Lower lobe of right lung (tissue), 2 donors: ENCODE measurements at regions not wholly inside any gene's neighbourhood (a gene's known extent, or its start where the extent isn't known, plus 50 kb on each side); places are given as distances from the start of the nearest gene placed in this dataset.

Experiments
- ATAC-seq, 2 donors: fragments of 200-7000 bp; cut with Tn5 transposase; one replicate each; pipeline ENCODE4 v1.9.1; 2020 to 2022; ENCODE audit warnings: mild to moderate bottlenecking in 2 of 2, moderate library complexity in 2 of 2
- DNase-seq: peaks from one replicate; pipeline ENCODE4 v3.0.0-alpha.2; 2020
- H3K27ac ChIP-seq: fragments of 200-600 bp; one replicate; pipeline ENCODE4 v1.8.0; 2022
- H3K27me3 ChIP-seq: fragments of 200-600 bp; one replicate; pipeline ENCODE4 v1.8.0; 2022; ENCODE audit warnings: low read depth
- H3K36me3 ChIP-seq: fragments of 200-600 bp; one replicate; pipeline ENCODE4 v1.8.0; 2022; ENCODE audit warnings: mild to moderate bottlenecking
- H3K4me1 ChIP-seq: fragments of 200-600 bp; one replicate; pipeline ENCODE4 v1.8.0; 2022
- H3K4me3 ChIP-seq: fragments of 200-600 bp; one replicate; pipeline ENCODE4 v1.8.0; 2022; ENCODE audit warnings: mild to moderate bottlenecking
- H3K9me3 ChIP-seq: fragments of 200-600 bp; one replicate; pipeline ENCODE4 v1.8.0; 2022
- intact Hi-C: fragments of 100-400 bp; cut with DNase I; formaldehyde crosslinking; loops from one replicate; pipeline ENCODE4 v1.11.0; 2022
- TF ChIP-seq, protein P1 (sequence below): fragments of 200-600 bp; IDR thresholded peaks from one replicate; pipeline ENCODE4 v1.8.0; 2022; ENCODE audit warnings: antibody characterized with exemption, mild to moderate bottlenecking
- donor health status: DM: no; HTN: yes; CAD: no; lungs with severe emphysema.

DNA sequence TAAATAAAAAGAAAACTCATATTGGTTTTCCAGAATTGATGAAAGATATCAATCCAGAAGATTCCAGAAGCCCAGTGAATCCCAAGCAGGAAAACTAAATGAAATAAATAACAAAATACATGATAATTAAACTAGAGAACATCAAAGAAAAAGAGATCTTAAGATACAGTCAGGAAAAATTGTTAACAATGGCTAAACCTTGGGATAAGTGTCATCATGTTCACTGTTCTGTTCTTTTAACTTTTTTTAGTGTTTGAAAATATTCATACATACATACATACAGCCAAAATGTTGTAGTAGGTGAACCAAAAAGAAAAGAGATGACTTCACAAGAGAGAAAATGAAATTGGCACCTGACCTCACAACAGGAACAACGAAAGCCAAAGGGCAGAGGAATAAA lies 72.2 kb upstream of the MYCN start:
- intact Hi-C loops, result no loop called here
- ATAC-seq, result no peak
- no peak overlapping the region for H3K4me3 ChIP-seq

DNA sequence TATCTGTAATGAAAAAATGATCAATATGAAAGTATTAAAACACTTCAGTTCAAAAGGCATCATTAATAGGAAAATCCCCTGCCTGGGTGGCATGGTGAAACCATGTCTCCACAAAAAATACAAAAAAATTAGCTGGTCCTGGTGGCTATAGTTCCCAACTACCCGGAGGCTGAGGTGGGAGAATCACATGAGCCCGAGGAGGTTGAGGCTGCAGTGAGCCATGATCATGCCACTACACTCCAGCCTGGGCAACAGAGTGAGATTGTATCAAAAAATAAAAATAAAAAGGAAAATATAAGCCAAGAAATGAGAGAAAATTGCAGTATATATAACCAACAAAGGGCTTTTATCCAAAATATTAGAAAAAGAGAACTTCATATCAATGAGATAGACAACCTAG lies 71.6 kb upstream of the MYCN start:
- ATAC-seq, result no peak
- Histone ChIP-seq H3K27ac (no peak overlapping the region), H3K36me3 (no peaks in the 10 kb centered on the region), H3K27me3 (no peaks in the 10 kb centered on the region), H3K9me3 (peaks cover 6% of the 10 kb centered on the region), H3K4me3 (no peak overlapping the region), H3K4me1 (no peaks in the 10 kb centered on the region)
- TF ChIP-seq, protein P1, sequence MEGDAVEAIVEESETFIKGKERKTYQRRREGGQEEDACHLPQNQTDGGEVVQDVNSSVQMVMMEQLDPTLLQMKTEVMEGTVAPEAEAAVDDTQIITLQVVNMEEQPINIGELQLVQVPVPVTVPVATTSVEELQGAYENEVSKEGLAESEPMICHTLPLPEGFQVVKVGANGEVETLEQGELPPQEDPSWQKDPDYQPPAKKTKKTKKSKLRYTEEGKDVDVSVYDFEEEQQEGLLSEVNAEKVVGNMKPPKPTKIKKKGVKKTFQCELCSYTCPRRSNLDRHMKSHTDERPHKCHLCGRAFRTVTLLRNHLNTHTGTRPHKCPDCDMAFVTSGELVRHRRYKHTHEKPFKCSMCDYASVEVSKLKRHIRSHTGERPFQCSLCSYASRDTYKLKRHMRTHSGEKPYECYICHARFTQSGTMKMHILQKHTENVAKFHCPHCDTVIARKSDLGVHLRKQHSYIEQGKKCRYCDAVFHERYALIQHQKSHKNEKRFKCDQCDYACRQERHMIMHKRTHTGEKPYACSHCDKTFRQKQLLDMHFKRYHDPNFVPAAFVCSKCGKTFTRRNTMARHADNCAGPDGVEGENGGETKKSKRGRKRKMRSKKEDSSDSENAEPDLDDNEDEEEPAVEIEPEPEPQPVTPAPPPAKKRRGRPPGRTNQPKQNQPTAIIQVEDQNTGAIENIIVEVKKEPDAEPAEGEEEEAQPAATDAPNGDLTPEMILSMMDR, result no peak
- no peak for DNase-seq
- intact Hi-C loops, result no loop called here

More for the DNA sequence above, 72.2 kb upstream of the MYCN start:
- Histone ChIP-seq H3K4me1 (no peaks in the 10 kb centered on the region), H3K9me3 (peaks cover 6% of the 10 kb centered on the region), H3K27ac (no peak overlapping the region), H3K27me3 (no peaks in the 10 kb centered on the region), H3K36me3 (no peaks in the 10 kb centered on the region)
- TF ChIP-seq, protein P1, result no peak
- no peak for DNase-seq

DNA sequence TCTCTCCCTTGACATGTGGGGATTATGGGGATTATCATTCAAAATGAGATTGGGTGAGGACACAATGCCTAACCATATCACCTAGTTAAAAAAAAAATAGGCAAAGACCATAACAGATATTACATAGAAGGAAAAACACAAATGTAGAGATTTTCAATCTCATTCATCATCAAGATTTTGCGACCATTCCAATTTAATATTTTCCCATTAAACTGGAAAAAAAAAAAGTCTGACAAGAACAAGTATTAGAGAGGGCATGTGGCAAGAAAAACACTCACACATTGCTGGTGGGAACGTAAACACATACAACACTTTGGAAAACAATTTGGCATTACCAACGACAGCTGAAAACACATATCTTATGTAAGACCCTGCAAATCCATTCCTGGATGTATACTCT lies 71.0 kb upstream of the MYCN start:
- no peak for DNase-seq
- no peak for ATAC-seq
- Histone ChIP-seq H3K4me3 (no peak overlapping the region), H3K27me3 (no peaks in the 10 kb centered on the region), H3K36me3 (no peaks in the 10 kb centered on the region), H3K4me1 (no peaks in the 10 kb centered on the region), H3K9me3 (peaks cover 6% of the 10 kb centered on the region), H3K27ac (no peak overlapping the region)
- TF ChIP-seq, protein P1, result no peak
- intact Hi-C loops, result no loop called here

DNA sequence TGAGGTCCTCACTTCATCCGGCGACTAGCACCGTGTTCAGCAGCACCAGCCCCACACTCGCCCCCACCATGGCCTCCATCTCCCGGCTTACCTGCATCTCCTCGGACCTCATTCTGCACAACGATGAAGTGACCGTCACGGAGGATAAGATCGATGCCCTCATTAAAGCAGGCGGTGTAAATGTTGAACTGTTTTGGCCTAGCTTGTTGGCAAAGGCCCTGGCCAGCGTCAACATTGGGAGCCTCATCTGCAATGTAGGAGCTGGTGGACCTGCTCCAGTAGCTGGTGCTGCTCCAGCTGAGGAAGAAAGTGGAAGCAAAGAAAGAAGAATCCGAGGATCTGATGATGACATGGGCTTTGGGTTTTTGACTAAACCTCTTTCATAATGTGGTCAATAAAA lies 70.5 kb upstream of the MYCN start:
- intact Hi-C loops, result no loop called here
- no peak for ATAC-seq

DNA sequence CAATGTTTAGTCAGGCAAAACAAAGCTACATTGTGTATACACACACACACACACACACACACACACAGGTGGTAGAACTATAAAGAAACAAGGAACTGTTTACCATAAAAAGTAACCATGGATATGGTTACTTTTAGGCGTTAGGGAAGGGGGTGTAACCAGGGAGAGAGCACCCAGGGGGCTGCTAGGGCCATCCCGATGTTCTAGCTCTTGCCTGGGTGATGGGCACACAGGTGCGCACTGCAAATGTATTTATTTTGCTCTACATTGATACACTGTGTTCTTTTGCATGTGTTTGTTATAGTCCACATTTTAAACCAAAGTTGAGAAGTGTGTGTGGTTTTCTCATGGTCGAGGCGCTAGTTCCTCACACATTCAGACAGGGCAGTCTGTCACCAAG lies 69.8 kb upstream of the MYCN start:
- H3K4me3 ChIP-seq, result no peak overlapping the region
- no peak overlapping the region for H3K27ac ChIP-seq
- TF ChIP-seq, protein P1, result no peak
- DNase-seq, result no peak
- H3K4me1 ChIP-seq, result no peaks in the 10 kb centered on the region
- intact Hi-C loops, result no loop called here
- ATAC-seq, result no peak
- no peaks in the 10 kb centered on the region for H3K27me3 ChIP-seq
- H3K9me3 ChIP-seq, result peaks cover 6% of the 10 kb centered on the region
- H3K36me3 ChIP-seq, result no peaks in the 10 kb centered on the region

More for the DNA sequence above, 70.5 kb upstream of the MYCN start:
- Histone ChIP-seq H3K4me1 (no peaks in the 10 kb centered on the region), H3K36me3 (no peaks in the 10 kb centered on the region), H3K27ac (no peak overlapping the region), H3K27me3 (no peaks in the 10 kb centered on the region), H3K9me3 (peaks cover 6% of the 10 kb centered on the region), H3K4me3 (no peak overlapping the region)
- no peak for DNase-seq
- TF ChIP-seq, protein P1, result no peak

DNA sequence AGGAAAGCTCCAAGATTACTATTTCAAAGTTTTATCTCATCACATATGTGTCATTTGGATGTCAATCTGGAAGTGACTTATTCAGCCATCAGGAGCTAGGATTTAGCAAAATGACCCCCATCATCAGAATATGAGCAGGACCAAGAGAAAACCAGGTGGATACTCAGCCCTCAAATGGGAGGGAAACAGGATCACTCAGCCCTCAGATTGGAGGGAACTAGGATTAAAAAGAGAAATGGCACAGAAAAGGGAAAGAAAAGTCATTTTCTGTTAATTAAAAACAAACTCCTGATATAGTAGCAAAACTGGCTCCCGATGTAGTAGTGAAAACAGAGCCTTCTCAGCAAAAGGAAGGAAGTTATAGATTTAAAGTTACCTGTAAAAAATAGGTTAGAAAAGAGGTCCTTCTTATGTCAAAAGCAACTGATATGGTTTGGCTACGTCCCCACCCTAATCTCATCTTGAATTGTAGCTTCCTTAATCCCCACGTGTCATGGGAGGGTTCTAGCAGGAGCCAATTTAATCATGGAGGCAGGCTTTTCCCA lies 69.0 kb upstream of the MYCN start:
- Histone ChIP-seq H3K27me3 (no peaks in the 10 kb centered on the region), H3K27ac (no peak overlapping the region), H3K4me3 (no peak overlapping the region), H3K36me3 (no peaks in the 10 kb centered on the region), H3K4me1 (no peaks in the 10 kb centered on the region), H3K9me3 (peaks cover 6% of the 10 kb centered on the region)
- DNase-seq, result no peak
- intact Hi-C loops, result no loop called here
- ATAC-seq, result no peak
- TF ChIP-seq, protein P1, result no peak
